GM12878 (cell line): ENCODE measurements at regions not wholly inside any gene's neighbourhood (a gene's known extent, or its start where the extent isn't known, plus 50 kb on each side); places are given as distances from the start of the nearest gene placed in this dataset.

Source experiments
- ATAC-seq: fragments of 200-7000 bp; cut with Tn5 transposase; 3 replicates; pipeline ENCODE4 v1.9.1; 2020; ENCODE audit warnings: mild to moderate bottlenecking, moderate library complexity
- BruUV-seq: library from RNA; stranded (reverse); fragments of 400-500 nt; replicated peaks from 2 replicates; lab custom pipeline; 2021; lab: Mats Ljungman, UMichigan
- CTCF ChIA-PET: fragments of 300-600 bp; sonication (Branson Sonifier 250); formaldehyde crosslinking; extraction: SDS; loops from one replicate; lab custom pipeline; 2021; ENCODE audit warnings: inconsistent platforms; lab: Yijun Ruan, JAX
- POLR2A ChIA-PET: fragments of 350-600 bp; formaldehyde crosslinking; extraction: SDS; loops from one replicate; lab custom pipeline; 2021; ENCODE audit warnings: inconsistent platforms; lab: Charles Lee
- RAD21 ChIA-PET: fragments of 300-600 bp; sonication (Branson Sonifier 250); formaldehyde crosslinking; loops from one replicate; lab custom pipeline; 2023; ENCODE audit warnings: antibody characterized with exemption; ENCODE audit not compliant: unreplicated experiment; lab: Charles Lee
- SMC1A ChIA-PET: fragments of 300-600 bp; sonication (Branson Sonifier 250); formaldehyde crosslinking; loops from one replicate; lab custom pipeline; 2023; ENCODE audit not compliant: unreplicated experiment, uncharacterized antibody; lab: Charles Lee
- DNase-seq: peaks from one replicate; pipeline ENCODE4 v3.0.0-alpha.2; 2011; ENCODE audit warnings: low read depth, low spot score
- FAIRE-seq: peaks from 3 replicates; lab custom pipeline; 2011; peaks lifted over from hg19 to GRCh38; lab: Jason Lieb, UNC
- H2AFZ ChIP-seq: 2 replicates; pipeline ENCODE4 v1.6.0; 2011; ENCODE audit warnings: low read depth, low read length, control low read depth; ENCODE audit not compliant: control insufficient read depth
- H3K27ac ChIP-seq: 2 replicates; pipeline ENCODE4 v1.5.1; 2011; ENCODE audit warnings: control low read depth; ENCODE audit not compliant: control insufficient read depth, insufficient read depth
- H3K27me3 ChIP-seq, 2 experiments: replicated peaks in 1 of 2; 2 replicates each; pipeline versions ENCODE4 v1.6.0 to v1.6.1; 2011; ENCODE audit warnings: low read length in 1 of 2; ENCODE audit not compliant: control insufficient read depth in 2 of 2, insufficient read depth in 2 of 2
- H3K36me3 ChIP-seq, 2 experiments: 2 replicates each; pipeline ENCODE4 v1.5.1; 2011; ENCODE audit warnings: low read length in 1 of 2; ENCODE audit not compliant: control insufficient read depth in 2 of 2, insufficient read depth in 2 of 2
- H3K4me1 ChIP-seq: 2 replicates; pipeline ENCODE4 v1.6.1; 2011; ENCODE audit warnings: mild to moderate bottlenecking, low read length, moderate library complexity, mixed read lengths; ENCODE audit not compliant: control insufficient read depth, insufficient read depth
- H3K4me2 ChIP-seq: 2 replicates; pipeline ENCODE4 v1.6.0; 2011; ENCODE audit warnings: control low read depth; ENCODE audit not compliant: control insufficient read depth, insufficient read depth
- H3K4me3 ChIP-seq: fragments of 200-600 bp; sonication (generic); 2 replicates; pipeline ENCODE4 v1.5.1; 2016
- H3K79me2 ChIP-seq: 2 replicates; pipeline ENCODE4 v1.6.0; 2011; ENCODE audit warnings: low read length; ENCODE audit not compliant: control insufficient read depth, insufficient read depth
- H3K9ac ChIP-seq: 2 replicates; pipeline ENCODE4 v1.8.0; 2011; ENCODE audit warnings: low read length, control low read depth, mixed read lengths; ENCODE audit not compliant: control insufficient read depth, insufficient read depth
- H3K9me3 ChIP-seq: replicated peaks from 3 replicates; pipeline ENCODE4 v1.5.1; 2011; ENCODE audit warnings: mild to moderate bottlenecking, low read length; ENCODE audit not compliant: control insufficient read depth, insufficient read depth
- H4K20me1 ChIP-seq: 2 replicates; pipeline ENCODE4 v1.6.0; 2011; ENCODE audit not compliant: control insufficient read depth, insufficient read depth
- ATF3 ChIP-seq: IDR thresholded peaks from 2 replicates; pipeline ENCODE4 v1.6.1; 2011; ENCODE audit warnings: low read depth, mild to moderate bottlenecking, low read length, moderate library complexity, borderline replicate concordance; ENCODE audit errors: extremely low read depth
- BHLHE40 ChIP-seq, 2 experiments: fragments of 450-650 bp in 1 of 2; IDR thresholded peaks; 2 replicates each; pipeline ENCODE4 v1.6.1; 2011 to 2017; ENCODE audit warnings: low read depth in 2 of 2, borderline replicate concordance in 1 of 2, improper control_type of control experiment in 1 of 2, low read length in 1 of 2, mild to moderate bottlenecking in 1 of 2
- CHD1 ChIP-seq: IDR thresholded peaks from 2 replicates; pipeline ENCODE4 v1.6.1; 2012; ENCODE audit warnings: low read depth, low read length, improper control_type of control experiment
- JUND ChIP-seq: IDR thresholded peaks from 2 replicates; pipeline ENCODE4 v1.6.1; 2012; ENCODE audit warnings: low read depth, mild to moderate bottlenecking, low read length, improper control_type of control experiment, moderate library complexity
- KAT2A ChIP-seq: conservative IDR thresholded peaks from 2 replicates; pipeline ENCODE4 v1.6.1; 2011; ENCODE audit warnings: low read depth, low read length; ENCODE audit not compliant: control insufficient read depth
- MLLT1 ChIP-seq: fragments of 450-650 bp; IDR thresholded peaks from 2 replicates; pipeline ENCODE4 v1.6.1; 2016; ENCODE audit warnings: mild to moderate bottlenecking
- MYC ChIP-seq: IDR thresholded peaks from 2 replicates; pipeline ENCODE4 v1.6.1; 2011; ENCODE audit warnings: mild to moderate bottlenecking, low read length, moderate library complexity, inconsistent platforms; ENCODE audit not compliant: insufficient read depth, insufficient replicate concordance, insufficient read length, severe bottlenecking
- NR2C2 ChIP-seq: IDR thresholded peaks from 2 replicates; pipeline ENCODE4 v1.6.1; 2011; ENCODE audit warnings: borderline replicate concordance, low read depth; ENCODE audit not compliant: control insufficient read depth, insufficient read length
- PAX8 ChIP-seq: fragments of 450-650 bp; IDR thresholded peaks from 2 replicates; pipeline ENCODE4 v1.6.1; 2017; ENCODE audit warnings: mild to moderate bottlenecking, moderate library complexity
- PBX3 ChIP-seq: IDR thresholded peaks from 2 replicates; pipeline ENCODE4 v1.6.1; 2011; ENCODE audit warnings: mild to moderate bottlenecking, low read depth, low read length, moderate library complexity; ENCODE audit not compliant: insufficient replicate concordance
- PKNOX1 ChIP-seq: fragments of 450-650 bp; IDR thresholded peaks from 2 replicates; pipeline ENCODE4 v1.6.1; 2016; ENCODE audit warnings: mild to moderate bottlenecking
- POLR2A ChIP-seq: IDR thresholded peaks from 2 replicates; pipeline ENCODE4 v1.6.1; 2011; ENCODE audit warnings: low read depth, mild to moderate bottlenecking, low read length
- SMAD5 ChIP-seq: IDR thresholded peaks from 2 replicates; pipeline ENCODE4 v1.6.1; 2016; ENCODE audit warnings: antibody characterized with exemption, low read depth
- SRF ChIP-seq, 2 experiments: IDR thresholded peaks; 2 replicates each; pipeline ENCODE4 v1.6.1; 2011; ENCODE audit warnings: low read depth in 2 of 2, low read length in 2 of 2, mild to moderate bottlenecking in 1 of 2, moderate library complexity in 1 of 2
- TARDBP ChIP-seq: IDR thresholded peaks from 2 replicates; pipeline ENCODE4 v1.6.1; 2016; ENCODE audit warnings: borderline replicate concordance
- ZBED1 ChIP-seq: IDR thresholded peaks from 2 replicates; pipeline ENCODE4 v1.6.1; 2016; ENCODE audit warnings: borderline replicate concordance
- WGBS: methylation state at CpG from one replicate; pipeline ENCODE4 v1.1.6; 2016; ENCODE audit warnings: low lambda C conversion rate; ENCODE audit not compliant: insufficient replicate concordance, insufficient coverage; ENCODE audit errors: missing lambda C conversion rate; 5-methylcytosine and 5-hydroxymethylcytosine counted together
- in situ Hi-C: fragments of 300-500 bp; cut with MboI; formaldehyde crosslinking; loops from 9 replicates; pipeline ENCODE4 v1.14.3; 2018; ENCODE audit warnings: mixed read lengths
- intact Hi-C: fragments of 100-400 bp; cut with micrococcal nuclease; formaldehyde crosslinking; loops from one replicate; pipeline ENCODE4 v1.14.2; 2022; ENCODE audit not compliant: unreplicated experiment

GRCh38 chr5:9771079-9771478 is 140.9 kb upstream of the TAS2R1 start (continued):
- TF ChIP-seq SMAD5 (no peak), PBX3 (no peak), MYC (no peak), POLR2A (no peak), SRF (IDR thresholded peaks at IDR 0.05; ENCODE audit: low read depth in 2 of 2, low read length in 2 of 2) (no peak)

GRCh38 chr5:9766581-9766980 is 136.4 kb upstream of the TAS2R1 start:
- ChIA-PET RAD21 (no interaction called here), POLR2A (no interaction called here), SMC1A (no interaction called here), CTCF (no interaction called here)
- FAIRE-seq (no peak), ATAC-seq (no peak), DNase-seq (no peak)
- Histone ChIP-seq H3K36me3 (no peaks in the 10 kb centered on the region), H3K9ac (no peak overlapping the region), H4K20me1 (no peaks in the 10 kb centered on the region), H3K27ac (no peak overlapping the region), H3K4me2 (no peak overlapping the region), H2AFZ (no peak overlapping the region), H3K4me1 (no peaks in the 10 kb centered on the region), H3K27me3 (no peaks in the 10 kb centered on the region), H3K4me3 (no peak overlapping the region), H3K9me3 (no peaks in the 10 kb centered on the region), H3K79me2 (no peaks in the 10 kb centered on the region)
- 16% methylated on average over 3 of the region's 3 CpGs for WGBS
- in situ Hi-C loops (no loop called here), intact Hi-C loops (no loop called here)
- TF ChIP-seq PKNOX1 (no peak), TARDBP (no peak), PAX8 (no peak), KAT2A (no peak), NR2C2 (no peak), SRF (IDR thresholded peaks at IDR 0.05; ENCODE audit: low read depth in 2 of 2, low read length in 2 of 2) (no peak), ZBED1 (no peak), JUND (no peak), CHD1 (no peak), MLLT1 (no peak), ATF3 (no peak), BHLHE40 (IDR thresholded peaks at IDR 0.05; ENCODE audit: borderline replicate concordance in 1 of 2, low read depth in 2 of 2, low read length in 1 of 2) (no peak)
- no TSS peak for BruUV-seq
